BLaER1 treated with 17β-estradiol and CSF1 and Interleukin-3, amounts not matched to agents 10 nM and 100 nM (cell line): ENCODE measurements at regions not wholly inside any gene's neighbourhood (a gene's known extent, or its start where the extent isn't known, plus 50 kb on each side); places are given as distances from the start of the nearest gene placed in this dataset.

Source experiments
- H3K27ac ChIP-seq, 11 experiments: shearing (Covaris generic); formaldehyde crosslinking; 2 replicates each; pipeline ENCODE4 v1.8.1; 2022
- H3K27me3 ChIP-seq, 11 experiments: shearing (Covaris generic); formaldehyde crosslinking; 2 replicates each; pipeline ENCODE4 v1.8.1; 2022
- H3K36me3 ChIP-seq, 11 experiments: shearing (Covaris generic); formaldehyde crosslinking; 2 replicates each; pipeline ENCODE4 v1.8.1; 2022
- H3K4me1 ChIP-seq, 10 experiments: shearing (Covaris generic); formaldehyde crosslinking; 2 replicates each; pipeline ENCODE4 v1.8.1; 2022
- H3K4me2 ChIP-seq, 11 experiments: shearing (Covaris generic); formaldehyde crosslinking; 2 replicates each; pipeline ENCODE4 v1.8.1; 2022
- H3K4me3 ChIP-seq, 10 experiments: shearing (Covaris generic); formaldehyde crosslinking; 2 replicates each; pipeline ENCODE4 v1.8.1; 2022
- H3K9ac ChIP-seq, 11 experiments: shearing (Covaris generic); formaldehyde crosslinking; 2 replicates each; pipeline ENCODE4 v1.8.1; 2022
- H3K9me3 ChIP-seq, 11 experiments: shearing (Covaris generic); formaldehyde crosslinking; replicated peaks in 1 of 11; 2 replicates each; pipeline ENCODE4 v1.8.1; 2022
- H4K20me1 ChIP-seq, 11 experiments: shearing (Covaris generic); formaldehyde crosslinking; 2 replicates each; pipeline ENCODE4 v1.8.1; 2022
- Cebpa-rat ChIP-seq, 11 experiments: shearing (Covaris generic); IDR thresholded peaks; 2 replicates each; pipeline ENCODE4 v1.8.1; 2022

DNA sequence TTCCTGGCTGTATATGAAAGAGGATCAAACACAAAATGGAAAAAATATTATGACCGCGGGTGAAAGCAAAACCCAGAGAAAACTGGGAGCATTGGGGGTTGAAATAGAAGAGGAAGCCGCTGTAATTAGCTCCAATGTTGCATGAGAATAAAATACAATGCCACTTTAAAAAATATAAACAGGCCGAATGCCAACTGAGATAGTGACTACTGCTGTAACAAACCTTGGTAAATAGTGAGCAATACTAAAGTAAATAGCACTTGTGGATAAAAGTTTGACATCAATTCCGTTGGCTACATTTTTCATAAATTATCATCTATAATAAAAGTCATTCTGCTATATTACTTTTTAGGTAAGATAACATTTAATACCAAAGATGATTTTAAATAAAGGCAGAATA is 395.8 kb upstream of the MIR17HG start:
- Histone ChIP-seq H3K9ac (no peak overlapping the region), H4K20me1 (no peaks in the 10 kb centered on the region), H3K27me3 (no peaks in the 10 kb centered on the region), H3K9me3 (peaks cover 0 to 10% (median 4%) of the 10 kb centered on the region in 11 experiments; a peak in 8 of 22 replicates), H3K36me3 (no peaks in the 10 kb centered on the region), H3K27ac (no peak overlapping the region), H3K4me3 (no peak overlapping the region), H3K4me2 (no peak overlapping the region), H3K4me1 (no peaks in the 10 kb centered on the region)
- TF ChIP-seq Cebpa-rat (IDR thresholded peaks at IDR 0.05) = no peak

DNA sequence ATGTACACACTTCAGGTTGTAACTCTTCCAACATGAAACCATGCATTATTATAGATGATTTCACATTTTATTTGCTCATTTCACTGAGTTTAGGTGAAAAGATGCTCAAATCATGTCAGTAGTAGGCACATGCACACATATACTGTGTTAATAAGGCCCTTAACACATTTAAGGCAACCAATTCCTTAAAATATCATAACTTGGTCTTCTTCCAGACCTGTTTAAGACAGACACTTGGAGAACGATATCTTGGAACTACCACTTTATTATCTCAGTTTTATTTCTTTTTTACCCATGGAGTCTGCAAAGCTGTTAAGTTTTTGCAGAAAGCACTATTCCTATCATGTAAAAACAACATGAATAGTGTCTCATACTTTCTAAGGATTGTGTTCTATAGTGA is 395.2 kb upstream of the MIR17HG start:
- no peak overlapping the region for H3K4me2 ChIP-seq
- H3K27me3 ChIP-seq = no peaks in the 10 kb centered on the region
- H3K27ac ChIP-seq = no peak overlapping the region
- no peaks in the 10 kb centered on the region for H4K20me1 ChIP-seq
- no peaks in the 10 kb centered on the region for H3K4me1 ChIP-seq
- H3K9ac ChIP-seq = no peak overlapping the region
- no peak overlapping the region for H3K4me3 ChIP-seq
- no peaks in the 10 kb centered on the region for H3K36me3 ChIP-seq
- H3K9me3 ChIP-seq = peaks cover 0 to 9% (median 4%) of the 10 kb centered on the region in 11 experiments; a peak in 8 of 22 replicates
- TF ChIP-seq Cebpa-rat (IDR thresholded peaks at IDR 0.05) = no peak

DNA sequence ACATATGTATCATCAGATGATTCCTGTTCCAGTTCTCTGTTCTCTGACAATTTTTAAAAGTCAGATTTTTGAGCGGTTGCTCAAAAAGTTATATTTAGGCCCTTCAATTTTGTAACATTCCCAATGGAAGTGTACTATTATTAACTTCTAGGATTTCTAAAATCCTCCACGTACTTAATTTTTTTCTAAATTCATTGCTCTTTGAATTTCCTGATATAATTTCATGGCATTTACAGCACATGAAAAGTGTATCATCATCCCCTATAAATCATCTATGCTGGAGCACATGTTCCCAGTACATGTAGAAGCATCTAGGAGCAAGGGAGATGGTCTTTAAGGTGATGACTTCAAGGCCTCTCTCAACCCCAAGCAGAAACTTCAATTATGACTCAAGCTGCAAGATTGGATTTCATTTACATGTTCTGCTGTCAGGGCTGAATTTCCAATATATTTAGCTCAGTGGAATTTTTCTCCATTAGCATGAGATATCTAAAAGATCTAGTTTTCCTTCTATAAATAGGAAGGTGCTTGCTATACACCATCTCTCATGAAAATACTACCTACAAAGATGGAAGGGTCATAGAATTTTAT is 392.8 kb upstream of the MIR17HG start:
- Histone ChIP-seq H3K9me3 (no peaks in the 10 kb centered on the region), H3K27me3 (no peaks in the 10 kb centered on the region), H3K9ac (no peak overlapping the region), H3K36me3 (no peaks in the 10 kb centered on the region), H3K4me1 (no peaks in the 10 kb centered on the region), H3K27ac (no peak overlapping the region), H3K4me2 (no peak overlapping the region), H4K20me1 (no peaks in the 10 kb centered on the region), H3K4me3 (no peak overlapping the region)
- TF ChIP-seq Cebpa-rat (IDR thresholded peaks at IDR 0.05) = no peak

DNA sequence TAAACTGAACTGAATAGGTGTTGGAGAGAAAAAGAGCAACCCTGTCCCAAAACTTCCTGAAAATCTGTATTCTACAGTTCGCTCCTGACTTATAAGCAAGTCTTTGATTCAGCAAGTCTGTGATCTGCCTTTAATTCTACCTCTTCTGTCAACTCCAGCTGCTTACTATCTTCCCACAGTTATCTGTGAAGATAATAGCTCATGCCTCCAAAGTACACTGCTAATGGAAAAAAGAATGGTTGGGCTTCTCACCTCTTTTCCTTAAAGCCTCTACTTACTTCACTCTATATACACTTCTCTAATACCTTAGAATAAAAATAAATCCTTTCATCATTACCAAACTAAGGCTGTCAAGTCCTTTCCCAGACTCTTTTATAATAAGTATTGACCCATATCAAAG is 391.5 kb upstream of the MIR17HG start:
- no peaks in the 10 kb centered on the region for H3K36me3 ChIP-seq
- H3K4me3 ChIP-seq = no peak overlapping the region
- no peak overlapping the region for H3K9ac ChIP-seq
- no peaks in the 10 kb centered on the region for H3K27me3 ChIP-seq
- TF ChIP-seq Cebpa-rat (IDR thresholded peaks at IDR 0.05) = no peak
- H3K4me1 ChIP-seq = no peaks in the 10 kb centered on the region
- H3K27ac ChIP-seq = no peak overlapping the region
- H3K4me2 ChIP-seq = no peak overlapping the region
- H3K9me3 ChIP-seq = no peaks in the 10 kb centered on the region
- no peaks in the 10 kb centered on the region for H4K20me1 ChIP-seq

DNA sequence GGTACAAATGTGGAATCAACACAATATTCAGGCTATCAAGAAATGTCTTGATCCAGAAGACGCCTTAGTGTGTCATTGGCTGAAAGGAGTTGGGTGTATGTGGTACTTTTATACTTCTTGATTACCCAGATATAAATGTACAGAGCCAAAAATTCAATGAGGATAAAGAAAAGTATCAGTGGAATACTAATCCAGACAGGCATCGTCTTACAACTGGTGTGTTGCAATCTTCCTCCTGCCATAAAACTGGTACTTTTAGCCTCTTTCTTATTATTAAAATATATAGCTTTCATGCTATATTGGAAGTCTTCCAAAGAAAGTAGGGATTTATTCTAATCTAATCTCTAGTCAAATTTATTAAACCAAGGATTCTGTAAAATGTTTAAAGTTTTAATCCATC is 388.6 kb upstream of the MIR17HG start:
- no peak overlapping the region for H3K27ac ChIP-seq
- no peak overlapping the region for H3K9ac ChIP-seq
- H3K4me3 ChIP-seq = no peak overlapping the region
- no peaks in the 10 kb centered on the region for H3K27me3 ChIP-seq
- H3K4me1 ChIP-seq = no peaks in the 10 kb centered on the region
- no peaks in the 10 kb centered on the region for H3K36me3 ChIP-seq
- no peak overlapping the region for H3K4me2 ChIP-seq
- H4K20me1 ChIP-seq = no peaks in the 10 kb centered on the region
- no peaks in the 10 kb centered on the region for H3K9me3 ChIP-seq
- TF ChIP-seq Cebpa-rat (IDR thresholded peaks at IDR 0.05) = no peak

DNA sequence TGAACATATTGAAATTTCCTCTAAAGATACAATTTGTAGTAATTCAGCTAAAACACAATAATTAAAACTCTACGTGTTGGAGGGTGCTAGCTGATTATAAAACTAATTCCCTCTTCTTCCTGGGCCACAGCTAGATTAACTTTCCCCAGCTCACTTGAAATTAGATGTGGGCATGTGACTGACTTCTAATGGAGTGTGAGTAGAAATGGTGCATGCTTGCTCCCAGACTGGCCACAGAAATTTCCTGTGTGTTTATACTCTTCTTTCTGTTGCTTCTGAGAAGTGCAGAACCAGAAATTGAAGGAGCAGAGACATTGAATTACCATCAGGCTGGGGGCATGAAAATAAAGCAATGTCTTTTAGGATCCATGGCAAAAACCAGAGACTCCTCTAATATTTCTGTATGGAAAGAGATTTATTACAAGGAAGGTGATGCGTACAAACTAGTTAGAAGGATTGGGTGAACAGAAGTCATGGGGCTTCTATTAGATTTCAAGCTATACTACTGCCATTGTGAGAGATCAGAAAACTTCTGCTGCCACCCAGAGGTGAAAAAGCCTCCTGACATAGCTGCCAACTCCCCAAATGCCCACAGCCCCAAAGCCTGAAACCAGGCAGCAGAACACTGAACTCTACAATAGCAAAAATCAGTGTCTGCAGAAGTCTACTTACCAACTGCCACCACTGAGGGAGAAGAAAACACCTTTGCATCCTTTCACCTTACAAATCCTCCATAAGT is 379.2 kb upstream of the MIR17HG start:
- H3K9ac ChIP-seq = no peak overlapping the region
- H3K27ac ChIP-seq = no peak overlapping the region
- H3K9me3 ChIP-seq = no peaks in the 10 kb centered on the region
- H3K4me1 ChIP-seq = no peaks in the 10 kb centered on the region
- no peak overlapping the region for H3K4me3 ChIP-seq
- no peaks in the 10 kb centered on the region for H3K27me3 ChIP-seq
- H3K36me3 ChIP-seq = no peaks in the 10 kb centered on the region
- no peak overlapping the region for H3K4me2 ChIP-seq
- no peak for TF ChIP-seq Cebpa-rat (IDR thresholded peaks at IDR 0.05)
- no peaks in the 10 kb centered on the region for H4K20me1 ChIP-seq

DNA sequence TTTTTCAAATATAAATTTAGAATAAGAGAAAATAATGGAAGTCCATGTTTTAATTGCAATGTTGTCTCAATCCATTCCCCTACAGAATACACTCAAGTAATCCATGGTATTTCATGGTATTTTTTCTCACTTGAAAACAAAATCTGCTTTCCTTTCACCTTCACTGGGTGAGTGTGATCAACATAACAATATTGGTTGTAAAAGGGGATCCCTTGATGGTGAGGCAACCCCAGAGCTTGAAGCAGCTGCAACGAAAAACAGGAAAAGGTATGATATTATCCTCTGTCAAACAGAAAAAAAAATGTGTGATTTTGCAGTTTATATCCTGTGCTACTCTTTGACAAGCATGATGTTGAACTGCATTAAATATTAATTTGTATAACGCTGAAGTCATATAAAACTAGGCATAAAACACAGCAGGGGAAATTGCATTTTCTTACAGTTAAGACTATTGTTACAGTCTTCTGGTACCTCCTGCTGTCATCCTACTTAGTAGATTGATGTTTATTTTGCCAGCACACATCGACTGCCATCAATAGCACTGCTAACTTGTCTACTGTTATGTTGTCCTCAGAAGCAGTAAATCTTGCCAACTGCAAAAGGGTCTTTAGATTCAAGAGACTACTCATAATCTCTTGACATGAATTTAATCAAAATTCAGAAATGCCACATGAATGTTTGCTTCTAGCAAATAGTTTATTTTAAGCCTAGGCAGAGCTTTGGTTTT is 373.1 kb upstream of the MIR17HG start:
- H3K9ac ChIP-seq = no peak overlapping the region
- no peak overlapping the region for H3K4me3 ChIP-seq
- no peak overlapping the region for H3K4me2 ChIP-seq
- H4K20me1 ChIP-seq = no peaks in the 10 kb centered on the region
- no peaks in the 10 kb centered on the region for H3K36me3 ChIP-seq
- H3K27me3 ChIP-seq = no peaks in the 10 kb centered on the region
- H3K4me1 ChIP-seq = peaks cover 0 to 22% (median 12%) of the 10 kb centered on the region in 10 experiments; a peak in 12 of 20 replicates
- no peak for TF ChIP-seq Cebpa-rat (IDR thresholded peaks at IDR 0.05)
- H3K9me3 ChIP-seq = 0 out of 22 replicates have a peak, but pooled peaks cover 0 to 4% (median 0%) of the 10 kb centered on the region in 11 experiments
- no peak overlapping the region for H3K27ac ChIP-seq

DNA sequence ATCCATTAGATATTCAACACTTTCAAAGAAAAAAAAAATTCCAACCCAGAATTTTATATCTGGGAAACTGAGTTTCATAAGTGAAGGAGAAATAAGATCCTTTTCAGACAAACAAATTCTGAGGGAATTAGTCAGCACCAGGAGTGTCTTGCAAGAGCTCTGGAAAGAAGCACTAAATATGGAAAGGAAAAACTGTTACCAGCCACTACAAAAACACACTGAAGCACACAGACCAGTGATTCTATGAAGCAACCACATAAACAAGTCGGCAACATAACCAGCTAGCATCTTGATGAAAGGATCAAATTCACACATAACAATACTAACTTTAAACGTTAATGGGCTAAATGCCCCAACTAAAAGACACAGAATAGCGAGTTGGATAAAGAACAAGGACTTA is 368.4 kb upstream of the MIR17HG start:
- no peaks in the 10 kb centered on the region for H3K36me3 ChIP-seq
- H3K9ac ChIP-seq = no peak overlapping the region
- no peak overlapping the region for H3K4me2 ChIP-seq
- H4K20me1 ChIP-seq = no peaks in the 10 kb centered on the region
- peaks cover 0 to 22% (median 12%) of the 10 kb centered on the region in 10 experiments; a peak in 12 of 20 replicates for H3K4me1 ChIP-seq
- no peaks in the 10 kb centered on the region for H3K27me3 ChIP-seq
- 0 out of 22 replicates have a peak, but pooled peaks cover 0 to 4% (median 0%) of the 10 kb centered on the region in 11 experiments for H3K9me3 ChIP-seq
- H3K4me3 ChIP-seq = no peak overlapping the region
- TF ChIP-seq Cebpa-rat (IDR thresholded peaks at IDR 0.05) = no peak
- H3K27ac ChIP-seq = no peak overlapping the region

DNA sequence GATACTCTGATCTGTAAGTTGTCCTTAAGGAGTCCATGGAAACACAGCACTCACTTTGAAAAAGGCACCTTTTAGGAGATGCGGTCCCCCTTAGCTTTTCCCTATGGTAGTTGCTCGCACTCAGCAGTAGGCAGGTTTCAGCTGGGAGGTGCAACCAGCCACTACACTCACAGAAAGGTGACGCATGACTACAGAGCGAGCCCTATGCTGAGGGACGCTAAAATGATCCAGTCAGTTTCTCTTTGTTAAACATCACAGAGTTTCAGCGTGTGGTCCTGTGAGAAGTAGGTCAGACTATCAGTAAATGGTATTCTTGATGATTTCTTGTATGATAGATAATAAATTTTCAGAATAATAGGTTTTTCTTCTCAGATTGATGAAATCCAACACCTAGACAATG is 362.7 kb upstream of the MIR17HG start:
- H3K27ac ChIP-seq = no peak overlapping the region
- no peaks in the 10 kb centered on the region for H4K20me1 ChIP-seq
- no peak overlapping the region for H3K4me3 ChIP-seq
- H3K4me2 ChIP-seq = no peak overlapping the region
- H3K9ac ChIP-seq = no peak overlapping the region
- H3K4me1 ChIP-seq = no peaks in the 10 kb centered on the region
- 0 out of 22 replicates have a peak, but pooled peaks cover 0 to 4% (median 0%) of the 10 kb centered on the region in 11 experiments for H3K9me3 ChIP-seq
- H3K36me3 ChIP-seq = no peaks in the 10 kb centered on the region
- H3K27me3 ChIP-seq = no peaks in the 10 kb centered on the region
- TF ChIP-seq Cebpa-rat (IDR thresholded peaks at IDR 0.05) = no peak
